Neural progenitor cell (in vitro differentiated cells): ENCODE measurements at regions not wholly inside any gene's neighbourhood (a gene's known extent, or its start where the extent isn't known, plus 50 kb on each side); places are given as distances from the start of the nearest gene placed in this dataset.
"Not testable (repeated sequence)": the region's sequence is repeated elsewhere in the genome, so short reads cannot be mapped to it uniquely, and the experiment has no call there.

Experiments used
- DNase-seq: peaks from one replicate; pipeline ENCODE4 v3.0.0-alpha.2; 2016; ENCODE audit warnings: low spot score
- H2AFZ ChIP-seq: fragments of 200-600 bp; sonication (generic); replicated peaks from 2 replicates; pipeline ENCODE4 v1.6.1; 2016; ENCODE audit warnings: antibody characterized with exemption
- H3F3A ChIP-seq: fragments of 200-600 bp; sonication (generic); 2 replicates; pipeline ENCODE4 v1.6.1; 2016; ENCODE audit warnings: antibody characterized with exemption, low read depth
- H3K27ac ChIP-seq: fragments of 200-600 bp; sonication (generic); 2 replicates; pipeline ENCODE4 v1.5.1; 2016; ENCODE audit warnings: mild to moderate bottlenecking
- H3K27me3 ChIP-seq: fragments of 200-600 bp; sonication (generic); 2 replicates; pipeline ENCODE4 v1.6.1; 2016; ENCODE audit warnings: mild to moderate bottlenecking, moderate library complexity
- H3K36me3 ChIP-seq: fragments of 200-600 bp; sonication (generic); 2 replicates; pipeline ENCODE4 v1.5.1; 2016
- H3K4me1 ChIP-seq: fragments of 200-600 bp; sonication (generic); 2 replicates; pipeline ENCODE4 v1.6.1; 2016; ENCODE audit warnings: mixed run types
- H3K4me2 ChIP-seq: fragments of 200-600 bp; sonication (generic); 2 replicates; pipeline ENCODE4 v1.6.1; 2016
- H3K4me3 ChIP-seq: fragments of 200-600 bp; sonication (generic); 2 replicates; pipeline ENCODE4 v1.5.1; 2016
- H3K79me2 ChIP-seq: fragments of 200-600 bp; sonication (generic); 2 replicates; pipeline ENCODE4 v1.6.1; 2016; ENCODE audit warnings: low read depth
- H3K9ac ChIP-seq: fragments of 200-600 bp; sonication (generic); 2 replicates; pipeline ENCODE4 v1.6.1; 2016
- H3K9me3 ChIP-seq: fragments of 200-600 bp; sonication (generic); 2 replicates; pipeline ENCODE4 v1.5.1; 2016; ENCODE audit warnings: low read depth
- H4K20me1 ChIP-seq: fragments of 200-600 bp; sonication (generic); 2 replicates; pipeline ENCODE4 v1.6.1; 2016; ENCODE audit warnings: low read depth
- H3K27ac Mint-ChIP-seq: 3 replicates; pipeline ENCODE4 v1.8.0; 2021; ENCODE audit warnings: mixed read lengths
- H3K27me3 Mint-ChIP-seq: 2 replicates; pipeline ENCODE4 v1.8.0; 2022; ENCODE audit warnings: low read depth, mild to moderate bottlenecking, inconsistent platforms, moderate library complexity, mixed read lengths; ENCODE audit not compliant: insufficient read depth
- H3K36me3 Mint-ChIP-seq: 3 replicates; pipeline ENCODE4 v1.8.0; 2021; ENCODE audit warnings: mixed read lengths
- H3K4me1 Mint-ChIP-seq: 3 replicates; pipeline ENCODE4 v1.8.0; 2021; ENCODE audit warnings: mixed read lengths
- H3K4me3 Mint-ChIP-seq: 3 replicates; pipeline ENCODE4 v1.8.0; 2021; ENCODE audit warnings: mild to moderate bottlenecking, moderate library complexity, mixed read lengths
- H3K9me3 Mint-ChIP-seq: 3 replicates; pipeline ENCODE4 v1.8.0; 2020; ENCODE audit warnings: mixed read lengths
- CTCF ChIP-seq: fragments of 200-600 bp; sonication (generic); IDR thresholded peaks from 2 replicates; pipeline ENCODE4 v1.5.1; 2017; ENCODE audit warnings: antibody characterized with exemption, mild to moderate bottlenecking
- EZH2 ChIP-seq: fragments of 200-600 bp; sonication (generic); IDR thresholded peaks from 2 replicates; pipeline ENCODE4 v1.6.1; 2017; ENCODE audit warnings: antibody characterized with exemption, mild to moderate bottlenecking, moderate library complexity
- EZH2phosphoT487 ChIP-seq: fragments of 200-600 bp; sonication (generic); IDR thresholded peaks from 2 replicates; pipeline ENCODE4 v1.6.1; 2017; ENCODE audit warnings: antibody characterized with exemption

GRCh38 chr2:160592401-160592800 lies 98.8 kb upstream of the RBMS1 start:
- Histone ChIP-seq H3K27me3 (no peaks in the 10 kb centered on the region), H3F3A (no peaks in the 10 kb centered on the region), H3K9me3 (peaks cover 5% of the 10 kb centered on the region), H3K4me3 (no peak overlapping the region), H2AFZ (no peak overlapping the region), H3K79me2 (no peaks in the 10 kb centered on the region), H3K36me3 (no peaks in the 10 kb centered on the region), H3K27ac (no peak overlapping the region), H3K4me2 (no peak overlapping the region), H3K9ac (no peak overlapping the region), H3K4me1 (no peaks in the 10 kb centered on the region), H4K20me1 (no peaks in the 10 kb centered on the region)
- no peak overlapping the region for H3K4me3 Mint-ChIP-seq
- no peak for DNase-seq
- no peak for TF ChIP-seq CTCF
- no peak for TF ChIP-seq EZH2phosphoT487
- no peak for TF ChIP-seq EZH2
- peaks cover 5% of the 10 kb centered on the region for H3K27me3 Mint-ChIP-seq
- H3K27ac Mint-ChIP-seq: no peak overlapping the region
- peaks cover 20% of the 10 kb centered on the region for H3K9me3 Mint-ChIP-seq
- H3K36me3 Mint-ChIP-seq: no peaks in the 10 kb centered on the region
- H3K4me1 Mint-ChIP-seq: no peaks in the 10 kb centered on the region

- no peak overlapping the region for H2AFZ ChIP-seq
- no peak for TF ChIP-seq EZH2phosphoT487
- no peak for TF ChIP-seq EZH2
- no peak for TF ChIP-seq CTCF
These were observed 99.4 kb upstream of the RBMS1 start for GRCh38 chr2:160592993-160593392.

GRCh38 chr2:160596441-160596840 lies 102.8 kb upstream of the RBMS1 start:
- Histone ChIP-seq H3K4me1 (no peaks in the 10 kb centered on the region), H3K9me3 (peaks cover 5% of the 10 kb centered on the region), H3K4me3 (no peak overlapping the region), H3K27ac (no peak overlapping the region), H3F3A (no peaks in the 10 kb centered on the region), H3K4me2 (no peak overlapping the region), H3K9ac (no peak overlapping the region), H3K36me3 (no peaks in the 10 kb centered on the region), H4K20me1 (no peaks in the 10 kb centered on the region), H2AFZ (no peak overlapping the region), H3K27me3 (no peaks in the 10 kb centered on the region), H3K79me2 (no peaks in the 10 kb centered on the region)
- DNase-seq: no peak
- no peaks in the 10 kb centered on the region for H3K36me3 Mint-ChIP-seq
- H3K9me3 Mint-ChIP-seq: peaks cover 8% of the 10 kb centered on the region
- no peaks in the 10 kb centered on the region for H3K4me1 Mint-ChIP-seq
- H3K27ac Mint-ChIP-seq: no peak overlapping the region
- TF ChIP-seq EZH2: no peak
- TF ChIP-seq CTCF: no peak
- no peak for TF ChIP-seq EZH2phosphoT487
- H3K4me3 Mint-ChIP-seq: no peak overlapping the region
- peaks cover 2% of the 10 kb centered on the region for H3K27me3 Mint-ChIP-seq

More at GRCh38 chr2:160592993-160593392, 99.4 kb upstream of the RBMS1 start:
- Mint-ChIP-seq H3K4me1 (no peaks in the 10 kb centered on the region), H3K27me3 (peaks cover 5% of the 10 kb centered on the region), H3K9me3 (peaks cover 20% of the 10 kb centered on the region), H3K4me3 (no peak overlapping the region), H3K27ac (no peak overlapping the region), H3K36me3 (no peaks in the 10 kb centered on the region)
- no peak for DNase-seq
- Histone ChIP-seq H3K9me3 (peaks cover 5% of the 10 kb centered on the region), H3K4me2 (no peak overlapping the region), H3K36me3 (no peaks in the 10 kb centered on the region), H3K9ac (no peak overlapping the region), H3K4me3 (no peak overlapping the region), H3K27me3 (no peaks in the 10 kb centered on the region), H4K20me1 (no peaks in the 10 kb centered on the region), H3F3A (no peaks in the 10 kb centered on the region), H3K27ac (no peak overlapping the region), H3K79me2 (no peaks in the 10 kb centered on the region), H3K4me1 (no peaks in the 10 kb centered on the region)

- H3K9me3 ChIP-seq, H3F3A ChIP-seq, H3K4me1 Mint-ChIP-seq, H3K4me2 ChIP-seq, H3K4me3 ChIP-seq, H3K4me3 Mint-ChIP-seq, H3K36me3 ChIP-seq, H2AFZ ChIP-seq, H3K4me1 ChIP-seq, DNase-seq, H3K9ac ChIP-seq, H3K79me2 ChIP-seq, H3K9me3 Mint-ChIP-seq, H3K27me3 Mint-ChIP-seq, H3K27ac ChIP-seq, H3K27ac Mint-ChIP-seq, H3K27me3 ChIP-seq, H4K20me1 ChIP-seq, H3K36me3 Mint-ChIP-seq: not testable (repeated sequence)
These were observed 106.8 kb upstream of the RBMS1 start for GRCh38 chr2:160600437-160600836.
